ENCODE measurements at regions not wholly inside any gene's neighbourhood (a gene's known extent, or its start where the extent isn't known, plus 50 kb on each side); places are given as distances from the start of the nearest gene placed in this dataset.

- DNase-seq, result no peak
Measured at GRCh38 chr21:27315373-27315772, 348.5 kb upstream of the ADAMTS5 start.

DNA sequence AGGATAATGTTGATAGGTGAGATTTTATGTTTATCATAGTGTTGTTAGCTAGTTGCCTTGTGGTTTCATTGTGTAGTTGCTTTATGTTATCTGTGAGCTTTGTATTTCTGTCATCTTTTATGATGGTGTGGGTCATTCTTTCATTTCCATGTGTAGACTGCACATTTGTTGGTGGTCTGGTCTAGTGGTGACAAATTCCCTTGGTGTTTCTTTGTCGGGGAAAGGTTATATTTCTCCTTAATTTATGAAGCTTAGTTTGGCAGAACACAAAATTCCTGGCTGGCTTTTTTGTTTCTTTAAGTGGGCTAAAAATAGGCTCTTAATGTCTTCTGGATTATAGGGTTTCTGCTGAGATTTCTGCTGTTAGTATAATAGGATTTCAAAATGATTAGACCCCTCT, 347.2 kb upstream of the ADAMTS5 start:
- no peak for DNase-seq

GRCh38 chr21:27306791-27307775, 340.2 kb upstream of the ADAMTS5 start:
- no peak for DNase-seq

DNA sequence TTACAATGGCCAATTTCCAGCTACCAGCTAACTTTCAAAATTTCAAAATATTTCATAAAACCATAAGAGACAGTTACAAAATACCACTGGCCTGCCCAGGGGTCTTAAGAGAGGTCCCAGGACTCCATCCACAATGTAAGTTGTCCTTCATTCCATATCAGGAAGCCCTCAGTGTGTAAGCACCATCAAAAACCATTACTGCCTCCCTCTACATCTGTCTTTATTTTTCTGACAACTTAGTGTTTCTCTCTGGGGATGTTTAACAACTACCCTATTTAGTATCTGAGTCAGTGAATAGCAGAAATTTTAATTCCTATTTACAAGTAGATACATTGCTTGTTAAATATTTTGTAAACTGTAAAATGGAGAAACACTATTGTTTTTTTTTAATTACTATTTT, 339.3 kb upstream of the ADAMTS5 start:
- no peak for DNase-seq

- DNase-seq, result no peak
Measured at GRCh38 chr21:27301220-27301619, 334.3 kb upstream of the ADAMTS5 start.

GRCh38 chr21:27300770-27301169, 333.9 kb upstream of the ADAMTS5 start:
- DNase-seq, result no peak

DNA sequence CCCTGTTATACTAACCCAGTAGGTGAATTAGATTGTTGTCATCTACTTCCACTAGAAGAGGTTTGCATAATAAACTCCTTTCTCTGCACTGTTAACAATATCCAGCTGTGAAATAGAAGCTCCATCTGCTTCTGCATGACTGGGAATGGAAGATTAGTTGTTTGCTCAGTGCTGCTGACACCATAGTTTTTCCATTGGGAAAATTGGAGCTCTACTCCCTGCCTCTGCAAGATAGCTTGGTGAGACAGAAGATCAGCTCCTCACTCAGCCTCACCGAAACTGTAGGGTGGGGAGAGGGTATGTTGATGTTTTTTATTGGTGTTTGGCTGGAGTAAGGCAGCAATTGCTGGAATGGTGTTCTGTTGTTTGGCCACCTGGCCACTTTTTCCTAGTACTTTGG, 331.6 kb upstream of the ADAMTS5 start:
- DNase-seq, result no peak

- no peak for DNase-seq
Measured at GRCh38 chr21:27293239-27293638, 326.4 kb upstream of the ADAMTS5 start.

DNA sequence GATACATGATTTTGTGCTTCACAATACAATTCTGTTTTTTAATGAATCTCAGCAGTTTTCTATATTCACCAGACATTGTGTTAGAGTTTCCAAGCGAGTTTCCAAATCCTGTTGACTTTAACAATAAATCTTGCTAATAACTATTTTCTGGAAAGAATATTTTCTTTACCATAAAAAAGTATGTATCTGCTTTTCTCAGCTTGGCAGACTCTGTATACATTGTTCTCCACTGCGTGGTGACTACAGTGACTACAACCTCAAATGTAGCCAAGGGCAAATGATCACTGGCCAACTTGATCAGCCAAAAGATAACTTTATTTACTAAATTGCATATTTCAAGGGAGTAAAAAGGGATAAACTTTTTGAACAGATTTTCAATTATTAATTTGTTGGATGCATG, 325.9 kb upstream of the ADAMTS5 start:
- DNase-seq, result no peak

DNA sequence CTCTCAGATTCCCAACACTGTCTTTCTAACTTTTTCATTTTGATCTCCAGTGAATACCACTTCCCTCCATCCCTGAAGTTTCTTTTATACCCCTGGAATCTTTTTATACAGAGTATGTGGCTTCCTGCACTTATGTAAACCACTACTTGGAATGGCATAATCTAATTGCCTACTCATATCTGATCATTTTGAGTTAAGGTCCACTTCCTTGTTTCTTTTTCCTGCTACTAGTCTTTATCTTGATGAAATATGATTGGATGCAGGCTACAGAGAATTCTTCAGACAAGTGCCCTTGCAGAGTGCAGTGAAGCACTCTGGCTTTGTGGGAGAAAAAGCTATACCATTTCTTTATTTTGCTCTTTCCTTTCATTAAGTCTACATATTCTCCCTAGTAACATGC, 325.3 kb upstream of the ADAMTS5 start:
- DNase-seq, result no peak

DNA sequence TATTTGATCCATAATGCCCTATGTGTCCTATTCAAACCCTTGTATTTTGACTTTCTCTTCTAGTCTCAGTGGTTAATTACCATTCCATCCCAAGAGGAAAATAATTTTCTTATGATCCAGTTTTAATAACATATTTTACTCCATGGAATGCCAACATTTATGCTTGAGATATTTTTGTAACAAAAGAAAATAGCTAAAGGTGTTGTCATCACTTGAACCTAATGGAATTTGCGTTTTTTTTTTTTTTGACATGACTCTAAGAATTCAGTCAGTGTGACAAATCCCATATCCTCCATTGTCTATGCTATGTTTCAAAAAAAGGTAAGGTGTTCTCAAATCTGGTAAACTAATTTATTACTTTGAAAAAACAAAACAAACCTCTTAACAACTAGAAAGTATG, 324.1 kb upstream of the ADAMTS5 start:
- no peak for DNase-seq

DNA sequence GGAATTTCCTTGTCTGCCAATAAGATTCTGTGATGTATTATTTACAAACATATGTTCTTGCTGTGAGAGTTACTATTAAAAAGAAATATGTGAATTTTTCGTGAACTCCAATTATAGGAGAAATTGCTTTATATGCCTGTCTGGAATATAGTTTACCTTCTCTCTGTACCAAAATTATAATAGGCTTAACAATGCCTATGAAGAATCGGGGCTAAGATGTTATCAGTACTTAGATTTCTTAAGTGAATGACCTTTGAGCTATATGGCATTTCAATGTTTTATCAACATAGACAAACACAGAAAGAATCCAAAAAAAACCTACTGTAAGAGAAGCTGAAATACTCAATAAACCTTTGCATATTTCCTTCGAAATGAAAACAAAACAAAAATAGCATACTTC, 323.1 kb upstream of the ADAMTS5 start:
- no peak for DNase-seq

DNA sequence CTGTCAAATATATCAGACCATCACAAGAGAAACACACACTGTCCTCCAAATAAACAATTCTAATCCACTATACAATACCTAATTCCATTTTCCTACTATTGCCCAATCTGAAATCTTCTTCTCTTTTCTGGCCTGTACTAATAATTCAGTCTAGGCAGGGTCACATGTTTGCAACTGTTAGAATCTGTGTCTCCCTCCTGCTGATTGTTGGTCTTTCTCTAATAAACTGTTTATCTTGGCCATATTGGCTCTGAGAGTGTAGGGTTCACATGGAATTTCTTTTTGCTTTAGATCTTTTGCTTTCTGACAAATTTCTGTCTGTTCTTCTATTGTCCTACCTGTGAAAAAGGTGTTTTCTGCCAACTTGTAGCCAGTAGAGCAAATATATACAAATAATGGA, 319.9 kb upstream of the ADAMTS5 start:
- no peak for DNase-seq

DNA sequence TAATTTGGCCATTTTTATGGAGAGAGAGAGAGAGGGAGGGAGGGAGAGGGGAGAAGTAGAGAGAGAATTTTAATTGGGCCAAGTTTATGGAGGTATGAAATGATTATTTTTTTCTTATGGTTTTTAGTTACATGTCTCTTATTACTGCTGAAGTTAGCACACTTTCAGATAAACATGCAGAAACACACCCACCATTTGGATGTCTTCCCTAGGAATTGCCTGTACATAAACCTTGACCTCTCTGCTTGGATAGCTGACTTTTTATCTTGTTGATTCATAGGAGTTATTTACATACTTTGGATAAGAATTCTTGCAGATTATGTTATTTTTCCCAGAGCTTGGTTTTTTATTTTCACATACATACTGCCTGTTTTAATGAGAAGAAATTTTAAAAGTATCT, 310.2 kb upstream of the ADAMTS5 start:
- no peak for DNase-seq

DNA sequence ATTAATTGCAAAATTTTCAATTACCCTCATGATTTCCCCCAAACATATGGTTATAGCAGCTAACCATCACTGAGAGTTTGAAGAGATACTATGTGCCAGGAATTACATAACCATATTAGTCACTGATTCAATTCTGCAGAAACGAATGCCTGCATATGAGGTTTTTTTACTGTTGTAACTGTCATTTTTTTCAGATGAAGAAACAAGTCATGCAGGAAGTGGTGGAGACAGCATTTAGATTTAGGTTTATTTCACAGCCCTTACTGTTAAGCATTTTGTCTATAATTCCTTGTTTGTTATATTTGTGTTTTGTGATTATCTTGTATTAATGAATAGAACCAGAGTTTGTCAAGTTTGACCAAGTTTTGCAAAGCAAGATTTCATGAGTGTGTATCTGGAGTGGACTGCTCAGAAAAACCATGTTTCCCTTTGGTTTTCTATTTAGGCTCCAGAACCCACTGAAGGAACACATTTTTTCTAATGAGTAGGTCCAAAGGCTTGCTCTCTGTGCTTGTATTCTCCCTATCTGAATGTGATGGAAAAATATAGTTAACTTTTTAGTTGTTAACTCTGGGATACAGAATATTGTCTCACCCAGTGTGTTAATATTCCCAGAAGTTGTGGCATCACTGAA, 308.5 kb upstream of the ADAMTS5 start:
- no peak for DNase-seq

DNA sequence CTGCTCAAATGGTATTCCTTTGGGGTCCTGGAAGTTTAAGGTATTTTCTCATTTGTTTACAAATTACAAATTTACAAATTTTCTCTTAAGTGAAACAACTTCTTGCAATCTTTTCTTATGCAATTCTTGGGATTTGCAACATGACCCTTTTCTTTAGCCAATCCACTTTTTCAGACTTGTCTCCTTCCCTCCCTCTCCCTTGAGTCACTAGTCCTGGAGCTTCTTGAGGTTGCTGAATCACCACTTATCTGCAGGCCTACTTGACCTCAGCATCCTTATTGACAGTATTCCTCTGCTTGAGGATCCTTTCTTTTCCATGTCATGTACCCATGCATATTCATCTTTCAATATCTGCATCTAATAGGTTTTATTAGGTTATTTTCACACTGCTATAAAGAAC, 302.8 kb upstream of the ADAMTS5 start:
- no peak for DNase-seq

DNA sequence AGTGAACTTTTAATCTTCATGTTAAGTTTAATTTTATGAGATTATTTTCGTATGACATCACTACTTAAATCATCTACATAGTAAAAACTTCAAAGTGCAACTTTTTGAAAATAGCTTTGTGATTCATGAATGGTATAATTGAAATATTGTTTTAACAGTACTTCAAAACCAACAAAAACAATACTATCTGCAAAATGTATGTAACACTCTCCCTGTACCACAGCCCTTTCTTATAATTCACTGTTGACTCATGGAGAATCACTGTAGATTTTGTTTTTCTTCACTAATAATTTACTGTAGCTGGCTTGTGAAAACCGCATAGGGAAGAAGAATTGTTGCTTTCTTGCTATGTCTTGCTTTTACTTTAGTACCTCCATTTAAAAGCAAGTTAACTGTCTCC, 301.4 kb upstream of the ADAMTS5 start:
- DNase-seq, result no peak

DNA sequence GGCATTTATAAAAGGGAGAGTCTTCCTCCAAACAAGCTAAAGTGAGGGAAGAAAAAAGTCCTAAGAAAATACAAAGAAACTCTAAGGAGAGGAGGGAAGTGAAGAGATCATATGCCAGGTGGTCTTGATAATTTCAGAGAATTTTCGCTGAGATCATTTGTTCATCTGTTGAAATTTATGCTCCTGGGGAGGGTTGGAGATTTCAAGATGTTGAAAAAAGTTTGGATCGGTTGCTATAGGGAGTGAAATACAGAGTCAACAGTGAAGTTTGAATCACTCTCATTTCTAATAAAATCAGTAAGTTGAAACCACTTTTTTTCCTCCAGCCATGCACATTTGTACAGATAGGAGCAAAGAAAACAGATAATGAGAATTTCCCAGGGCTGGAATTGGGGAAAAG, 299.1 kb upstream of the ADAMTS5 start:
- no peak for DNase-seq

DNA sequence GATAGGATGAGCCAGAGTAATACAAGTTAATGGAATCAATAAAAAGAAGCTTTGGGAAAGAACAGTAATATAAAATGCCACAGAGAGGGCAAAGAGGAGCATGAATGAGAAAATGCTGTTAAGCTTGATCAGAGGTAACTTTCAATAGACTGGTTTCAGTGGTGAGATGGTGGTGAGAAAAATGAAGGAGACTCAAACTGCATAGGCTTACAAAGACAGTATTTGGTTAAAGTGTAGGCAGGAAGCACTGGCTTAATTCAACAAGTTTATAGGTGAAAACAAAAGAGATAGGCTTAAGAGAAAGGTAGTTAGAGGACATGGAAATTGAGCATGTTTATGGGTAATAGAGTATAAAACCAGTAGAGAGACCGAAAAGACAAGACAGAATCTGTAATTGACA, 298.6 kb upstream of the ADAMTS5 start:
- no peak for DNase-seq

DNA sequence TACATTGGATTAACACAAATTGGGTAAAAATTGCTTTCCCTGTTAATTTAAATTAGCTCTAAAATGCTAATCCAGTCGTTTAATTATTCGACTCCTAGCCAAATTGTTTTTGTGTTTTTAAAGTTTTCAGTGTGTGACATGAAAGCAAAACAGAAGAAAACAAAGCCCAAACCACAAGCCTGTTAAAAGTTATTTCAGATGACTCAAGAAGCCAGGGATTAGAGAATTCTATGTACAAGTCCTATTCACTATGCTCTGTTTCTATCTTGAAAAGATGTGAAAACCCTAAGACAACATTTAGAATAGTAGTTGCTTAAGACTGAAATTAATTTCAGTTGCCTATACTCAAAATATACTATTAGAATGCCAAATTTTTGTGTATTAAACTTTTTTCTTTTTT, 294.8 kb upstream of the ADAMTS5 start:
- DNase-seq, result no peak

DNA sequence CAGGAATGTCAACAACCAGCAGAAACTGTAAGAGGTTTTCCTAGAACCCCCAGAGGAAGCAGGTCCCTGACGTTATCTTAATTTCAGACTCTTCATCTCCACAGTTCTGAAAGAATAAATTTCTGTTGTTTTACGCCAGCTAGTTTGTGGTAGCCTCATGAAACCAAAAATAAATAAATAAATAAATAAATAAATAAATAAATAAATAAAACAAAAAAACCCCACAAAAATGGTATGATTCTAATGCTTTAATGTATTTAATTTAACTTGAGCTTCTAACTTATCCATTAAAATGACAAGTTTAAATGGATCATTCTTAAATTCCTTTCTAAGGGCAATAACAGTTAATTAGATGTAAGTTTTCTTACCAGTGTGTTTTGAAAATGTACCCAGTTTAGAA, 293.8 kb upstream of the ADAMTS5 start:
- DNase-seq, result no peak

- no peak for DNase-seq
Measured at GRCh38 chr21:27258742-27259448, 292.0 kb upstream of the ADAMTS5 start.

DNA sequence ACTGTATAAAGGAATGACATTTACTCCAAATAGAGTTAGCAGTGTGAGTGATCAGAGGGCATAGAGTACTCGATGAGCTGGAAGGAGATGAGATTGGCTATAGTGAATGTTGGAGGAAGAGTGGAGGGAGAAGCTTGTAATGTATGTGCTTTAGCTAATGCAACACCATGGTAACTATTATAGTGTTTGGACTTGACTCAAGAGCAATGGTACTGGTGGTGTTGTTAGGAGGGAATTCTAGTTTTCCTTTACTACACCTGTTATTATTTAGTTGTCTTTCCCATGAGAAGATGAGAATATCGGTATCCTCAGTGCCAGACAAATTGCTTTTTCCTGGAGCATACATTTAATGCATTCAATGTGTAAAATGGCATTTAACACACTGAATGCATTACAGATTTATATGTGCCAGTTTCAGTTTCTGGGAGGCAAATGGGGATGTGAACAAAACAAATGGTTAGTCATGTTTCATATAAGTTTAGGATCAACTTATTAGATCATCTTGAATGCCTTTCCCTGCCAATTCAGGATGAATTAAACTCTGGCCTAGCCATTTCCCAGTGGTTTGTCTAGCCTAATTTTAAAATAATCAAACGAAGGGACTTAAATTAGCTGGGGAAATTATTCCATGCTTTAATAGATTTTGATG, 291.1 kb upstream of the ADAMTS5 start:
- no peak for DNase-seq
